GM18868 (cell line): ENCODE measurements at regions not wholly inside any gene's neighbourhood (a gene's known extent, or its start where the extent isn't known, plus 50 kb on each side); places are given as distances from the start of the nearest gene placed in this dataset.
"Not testable (repeated sequence)": the region's sequence is repeated elsewhere in the genome, so short reads cannot be mapped to it uniquely, and the experiment has no call there.

Experiments
- ATAC-seq: cut with Tn5 transposase; IDR thresholded peaks from one replicate; pipeline ENCODE4 v1.9.1; 2021; ENCODE audit warnings: mild to moderate bottlenecking, moderate library complexity; ENCODE audit not compliant: unreplicated experiment

- not testable (repeated sequence) for ATAC-seq
Observed at GRCh38 chrX:79026742-79027141, 81.6 kb downstream of the P2RY10 start.

GRCh38 chrX:79035421-79035820, 90.2 kb downstream of the P2RY10 start:
- no peak for ATAC-seq

- ATAC-seq, result no peak
Observed at GRCh38 chrX:79036157-79036880, 91.1 kb downstream of the P2RY10 start.

- ATAC-seq, result peak; percentile 99
Observed at GRCh38 chrX:79065696-79066095, 78.8 kb upstream of the GPR174 start.

- no peak for ATAC-seq
Observed at GRCh38 chrX:79078114-79078513, 66.4 kb upstream of the GPR174 start.

- no peak for ATAC-seq
Observed at GRCh38 chrX:79079477-79079876, 65.0 kb upstream of the GPR174 start.

- ATAC-seq, result no peak
Observed at GRCh38 chrX:79080141-79080540, 64.3 kb upstream of the GPR174 start.

GRCh38 chrX:79081895-79082512, 62.5 kb upstream of the GPR174 start:
- peak; percentile 72 for ATAC-seq

- ATAC-seq, result no peak
Observed at GRCh38 chrX:79082899-79083298, 61.6 kb upstream of the GPR174 start.

- ATAC-seq, result no peak
Observed at GRCh38 chrX:79084923-79085322, 59.6 kb upstream of the GPR174 start.

- peak; percentile 47 for ATAC-seq
Observed at GRCh38 chrX:79089896-79090584, 54.4 kb upstream of the GPR174 start.

GRCh38 chrX:79094075-79094832, 50.2 kb upstream of the GPR174 start:
- no peak for ATAC-seq
